Activated naive CD4-positive, alpha-beta T cell treated with anti-CD3 and anti-CD28 coated beads for 36 hours (primary cell): ENCODE measurements at regions not wholly inside any gene's neighbourhood (a gene's known extent, or its start where the extent isn't known, plus 50 kb on each side); places are given as distances from the start of the nearest gene placed in this dataset.

Source experiments
- CTCF ChIA-PET: fragments of 350-600 bp; sonication (Branson Sonifier 250); formaldehyde crosslinking; loops from one replicate; lab custom pipeline; 2021; ENCODE audit warnings: antibody characterized with exemption; lab: Charles Lee
- DNase-seq: peaks from one replicate; pipeline ENCODE4 v3.0.0-alpha.2; 2020
- H3K27ac Mint-ChIP-seq: one replicate; pipeline ENCODE4 v1.8.0; 2021; ENCODE audit warnings: mild to moderate bottlenecking, mixed read lengths
- H3K27me3 Mint-ChIP-seq: one replicate; pipeline ENCODE4 v1.8.0; 2021; ENCODE audit warnings: low read depth, mixed read lengths
- H3K36me3 Mint-ChIP-seq: one replicate; pipeline ENCODE4 v1.8.0; 2021; ENCODE audit warnings: low read depth, mixed read lengths
- H3K4me1 Mint-ChIP-seq: one replicate; pipeline ENCODE4 v1.8.0; 2021; ENCODE audit warnings: low read depth, mixed read lengths
- H3K4me3 Mint-ChIP-seq: one replicate; pipeline ENCODE4 v1.8.0; 2021; ENCODE audit warnings: mild to moderate bottlenecking, moderate library complexity, mixed read lengths
- H3K9me3 Mint-ChIP-seq: one replicate; pipeline ENCODE4 v1.8.0; 2021; ENCODE audit warnings: mixed read lengths
- intact Hi-C: fragments of 100-400 bp; cut with micrococcal nuclease; formaldehyde crosslinking; loops from one replicate; pipeline ENCODE4 v1.15.1; 2023

GRCh38 chr2:120554625-120555032 is 181.0 kb upstream of the GLI2 start:
- intact Hi-C loops = no loop called here
- peaks cover 3% of the 10 kb centered on the region for H3K4me1 Mint-ChIP-seq
- CTCF ChIA-PET = no interaction called here
- no peak overlapping the region for H3K27ac Mint-ChIP-seq
- DNase-seq = no peak
- peaks cover 33% of the 10 kb centered on the region for H3K27me3 Mint-ChIP-seq
- H3K4me3 Mint-ChIP-seq = no peak overlapping the region
- H3K36me3 Mint-ChIP-seq = no peaks in the 10 kb centered on the region
- no peaks in the 10 kb centered on the region for H3K9me3 Mint-ChIP-seq

DNA sequence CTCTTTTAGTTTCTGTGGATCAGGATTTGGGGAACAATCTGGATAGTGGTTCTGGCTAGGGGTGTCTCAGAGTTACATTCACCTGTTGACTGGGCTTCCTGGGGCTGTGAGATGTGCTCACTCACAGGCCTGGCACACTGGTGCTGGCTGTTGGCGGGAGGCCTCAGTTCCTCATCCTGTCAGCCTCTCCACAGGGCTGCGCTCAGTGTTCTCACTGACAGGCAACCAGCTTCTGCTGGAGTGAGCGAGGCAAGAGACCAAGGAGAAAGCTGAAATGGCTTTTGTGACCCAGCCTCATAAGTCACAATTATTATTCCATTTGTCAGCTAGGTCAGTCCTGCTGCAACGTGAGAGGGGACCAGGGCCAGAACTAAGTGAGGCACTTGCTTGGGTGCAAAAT is 180.6 kb upstream of the GLI2 start:
- intact Hi-C loops = no loop called here
- CTCF ChIA-PET = no interaction called here
- Mint-ChIP-seq H3K27ac (no peak overlapping the region), H3K4me1 (peaks cover 3% of the 10 kb centered on the region), H3K36me3 (no peaks in the 10 kb centered on the region), H3K9me3 (no peaks in the 10 kb centered on the region), H3K27me3 (peaks cover 33% of the 10 kb centered on the region), H3K4me3 (no peak overlapping the region)
- DNase-seq = no peak

DNA sequence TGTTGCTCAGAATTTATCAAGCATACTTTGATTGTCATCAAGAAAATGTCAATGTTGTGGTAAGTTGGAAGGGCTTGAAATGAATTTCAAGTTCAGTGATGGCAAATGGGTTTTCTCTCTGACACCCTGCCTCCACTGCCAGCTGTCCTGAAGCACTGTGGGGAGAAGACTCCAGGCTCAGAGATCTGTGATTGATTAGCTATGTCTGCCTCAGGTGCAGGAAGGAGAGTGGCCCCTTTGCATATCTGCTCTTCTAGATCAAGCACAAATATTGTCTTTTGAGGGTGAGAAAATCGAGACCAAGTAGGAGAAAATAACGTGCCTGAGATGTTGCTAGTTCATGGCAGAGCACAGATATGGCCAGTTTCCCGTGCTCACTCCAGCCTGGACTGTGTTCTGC is 178.8 kb upstream of the GLI2 start:
- no peaks in the 10 kb centered on the region for H3K36me3 Mint-ChIP-seq
- no peak overlapping the region for H3K4me3 Mint-ChIP-seq
- H3K27ac Mint-ChIP-seq = no peak overlapping the region
- H3K9me3 Mint-ChIP-seq = no peaks in the 10 kb centered on the region
- intact Hi-C loops = no loop called here
- CTCF ChIA-PET = no interaction called here
- peaks cover 33% of the 10 kb centered on the region for H3K27me3 Mint-ChIP-seq
- peaks cover 3% of the 10 kb centered on the region for H3K4me1 Mint-ChIP-seq
- DNase-seq = no peak

- intact Hi-C loops = no loop called here
- Mint-ChIP-seq H3K27me3 (peaks cover 20% of the 10 kb centered on the region), H3K9me3 (no peaks in the 10 kb centered on the region), H3K4me3 (no peak overlapping the region), H3K36me3 (no peaks in the 10 kb centered on the region), H3K27ac (no peak overlapping the region), H3K4me1 (no peaks in the 10 kb centered on the region)
- no peak for DNase-seq
- CTCF ChIA-PET = no interaction called here
Observed at GRCh38 chr2:120558847-120559246, 176.8 kb upstream of the GLI2 start.

GRCh38 chr2:120559401-120559800 is 176.3 kb upstream of the GLI2 start:
- H3K4me3 Mint-ChIP-seq = no peak overlapping the region
- H3K27me3 Mint-ChIP-seq = peaks cover 18% of the 10 kb centered on the region
- H3K4me1 Mint-ChIP-seq = no peaks in the 10 kb centered on the region
- no peak for DNase-seq
- H3K27ac Mint-ChIP-seq = no peak overlapping the region
- intact Hi-C loops = no loop called here
- no peaks in the 10 kb centered on the region for H3K36me3 Mint-ChIP-seq
- CTCF ChIA-PET = no interaction called here
- no peaks in the 10 kb centered on the region for H3K9me3 Mint-ChIP-seq

GRCh38 chr2:120560330-120560729 is 175.3 kb upstream of the GLI2 start:
- no peaks in the 10 kb centered on the region for H3K4me1 Mint-ChIP-seq
- no peak overlapping the region for H3K4me3 Mint-ChIP-seq
- CTCF ChIA-PET = no interaction called here
- intact Hi-C loops = no loop called here
- no peak overlapping the region for H3K27ac Mint-ChIP-seq
- no peaks in the 10 kb centered on the region for H3K9me3 Mint-ChIP-seq
- DNase-seq = no peak
- peaks cover 11% of the 10 kb centered on the region for H3K27me3 Mint-ChIP-seq
- no peaks in the 10 kb centered on the region for H3K36me3 Mint-ChIP-seq

DNA sequence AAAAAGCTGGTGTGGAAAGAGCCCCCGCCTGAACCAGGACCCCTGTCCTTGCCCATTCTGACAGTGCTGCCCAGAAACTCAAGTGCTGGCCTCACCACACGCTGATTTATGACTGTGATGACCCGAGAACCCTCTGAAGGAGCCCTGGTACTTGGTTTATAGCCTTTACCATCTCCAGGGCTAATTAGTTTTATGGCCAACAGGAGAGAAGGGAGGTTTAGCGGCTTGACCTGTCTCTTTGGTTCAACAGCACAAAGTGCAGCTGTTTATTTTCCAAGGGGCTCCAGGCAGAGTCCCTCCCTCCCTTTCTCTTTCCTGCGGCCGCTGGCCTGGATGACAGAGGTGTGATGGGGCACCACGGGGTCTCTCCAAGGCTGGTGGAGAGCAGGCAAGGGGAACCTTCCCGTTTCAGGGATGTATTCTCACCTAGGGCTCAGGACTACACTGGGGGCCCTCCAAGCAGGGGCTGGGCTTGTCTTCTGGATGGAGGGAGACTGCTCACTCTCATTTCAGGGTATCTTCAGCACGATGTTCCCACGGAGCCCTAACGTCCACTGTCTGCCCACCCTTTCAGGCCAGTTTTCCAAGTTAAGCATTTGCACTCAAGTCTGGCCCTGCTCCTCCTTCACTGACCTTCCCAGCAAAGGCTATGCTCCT is 174.2 kb upstream of the GLI2 start:
- Mint-ChIP-seq H3K27me3 (peaks cover 8% of the 10 kb centered on the region), H3K36me3 (no peaks in the 10 kb centered on the region), H3K4me3 (no peak overlapping the region), H3K9me3 (no peaks in the 10 kb centered on the region), H3K4me1 (no peaks in the 10 kb centered on the region), H3K27ac (no peak overlapping the region)
- CTCF ChIA-PET = no interaction called here
- intact Hi-C loops = no loop called here
- no peak for DNase-seq

DNA sequence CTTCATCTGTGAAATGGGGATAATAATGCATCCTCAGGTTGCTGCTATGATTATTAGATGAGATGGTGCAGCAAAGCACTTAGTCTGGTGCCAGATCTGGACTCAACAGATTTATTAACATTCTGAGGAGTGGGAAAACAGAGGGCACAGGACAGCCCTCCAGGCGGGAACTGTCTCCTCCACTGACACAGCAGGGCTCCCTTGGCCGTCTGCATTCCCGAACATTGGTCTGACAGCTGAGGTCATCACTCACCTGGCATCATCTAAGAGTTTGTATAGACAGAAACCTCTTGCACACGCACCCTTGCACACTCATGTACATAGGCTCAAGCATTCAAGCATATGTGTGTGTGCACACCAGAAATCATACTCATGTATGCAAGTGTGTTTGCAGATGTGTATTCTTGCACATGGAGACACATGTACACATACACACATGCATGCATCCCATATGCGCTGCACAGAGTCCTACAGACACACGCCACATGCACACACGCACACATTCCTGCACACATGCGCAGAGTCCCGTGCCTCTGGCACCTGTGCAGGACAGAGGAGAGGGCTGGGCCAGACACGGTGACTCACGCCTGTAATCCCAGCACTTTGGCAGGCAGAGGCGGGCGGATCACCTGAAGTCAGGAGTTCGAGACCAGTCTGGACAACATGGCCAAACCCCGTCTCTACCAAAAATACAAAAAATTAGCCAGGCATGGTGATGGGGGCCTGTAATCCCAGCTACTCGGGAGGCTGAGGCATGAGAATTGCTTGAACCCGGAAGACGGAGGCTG is 173.3 kb upstream of the GLI2 start:
- no peaks in the 10 kb centered on the region for H3K36me3 Mint-ChIP-seq
- H3K4me1 Mint-ChIP-seq = no peaks in the 10 kb centered on the region
- CTCF ChIA-PET = no interaction called here
- intact Hi-C loops = no loop called here
- H3K9me3 Mint-ChIP-seq = no peaks in the 10 kb centered on the region
- H3K27me3 Mint-ChIP-seq = peaks cover 3% of the 10 kb centered on the region
- no peak overlapping the region for H3K4me3 Mint-ChIP-seq
- DNase-seq = no peak
- H3K27ac Mint-ChIP-seq = no peak overlapping the region

DNA sequence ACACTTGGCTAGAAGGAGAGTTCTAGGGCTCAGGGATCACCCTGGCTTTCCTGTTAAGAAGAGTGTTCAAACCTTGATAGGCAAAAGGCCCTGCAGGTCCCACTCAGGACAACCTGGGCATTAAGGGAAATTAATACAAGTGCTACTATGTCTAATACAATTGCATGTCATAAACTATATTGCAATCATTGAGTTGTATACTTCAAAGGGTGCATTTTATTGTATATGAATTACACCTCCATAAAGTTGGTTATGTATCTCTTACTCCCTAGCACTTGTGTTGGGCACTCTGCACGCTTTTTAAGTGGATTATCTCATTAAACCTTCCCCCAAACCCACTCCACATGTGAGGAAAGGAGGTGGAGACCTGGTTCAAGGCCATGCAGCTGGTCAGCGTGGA is 172.1 kb upstream of the GLI2 start:
- Mint-ChIP-seq H3K36me3 (no peaks in the 10 kb centered on the region), H3K9me3 (no peaks in the 10 kb centered on the region), H3K4me1 (no peaks in the 10 kb centered on the region), H3K4me3 (no peak overlapping the region), H3K27ac (no peak overlapping the region), H3K27me3 (no peaks in the 10 kb centered on the region)
- CTCF ChIA-PET = no interaction called here
- intact Hi-C loops = no loop called here
- no peak for DNase-seq

DNA sequence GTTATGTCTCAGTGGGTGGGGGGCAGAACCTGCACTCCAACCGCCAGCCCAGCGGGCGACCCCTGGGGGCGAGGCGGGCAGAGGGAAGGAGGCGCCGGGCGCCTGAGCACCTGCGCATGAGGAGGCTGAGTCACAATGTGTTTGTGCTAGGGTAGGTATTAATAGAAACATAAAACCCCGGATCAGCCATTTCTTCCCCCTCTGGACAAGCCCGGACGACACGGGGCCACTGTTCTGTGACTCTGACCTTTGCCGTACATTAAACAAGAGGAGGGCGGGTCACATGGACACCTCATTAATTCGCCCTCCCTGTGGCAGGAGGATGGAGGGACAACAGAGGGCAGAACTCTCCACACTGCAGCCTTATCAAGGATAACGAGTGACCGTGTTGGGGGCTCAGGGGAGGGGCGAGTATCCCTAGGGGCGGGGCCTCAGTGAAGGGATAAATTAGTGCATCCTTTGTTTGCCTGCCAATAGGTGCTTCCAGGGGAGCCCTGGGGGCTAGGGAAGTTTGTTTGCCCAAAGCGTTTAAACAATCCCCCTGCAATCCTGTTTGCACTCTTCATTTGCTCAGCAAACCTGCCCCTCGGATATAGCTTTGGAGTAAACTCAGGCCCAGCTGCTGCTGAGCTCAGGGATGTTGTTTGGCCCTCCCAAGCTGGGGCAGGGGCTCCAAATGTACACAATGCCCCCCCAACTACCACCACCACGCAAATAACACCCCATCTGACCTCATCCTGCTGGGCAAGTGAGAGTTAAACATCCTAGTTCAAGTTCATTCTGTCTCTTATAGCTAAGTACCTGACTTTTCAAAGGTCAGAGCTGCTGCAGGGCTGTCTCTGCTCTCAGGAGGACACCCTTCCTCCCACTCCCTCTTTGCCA is 171.2 kb upstream of the GLI2 start:
- CTCF ChIA-PET = no interaction called here
- intact Hi-C loops = no loop called here
- no peak overlapping the region for H3K4me3 Mint-ChIP-seq
- DNase-seq = no peak
- no peaks in the 10 kb centered on the region for H3K36me3 Mint-ChIP-seq
- H3K9me3 Mint-ChIP-seq = no peaks in the 10 kb centered on the region
- no peak overlapping the region for H3K27ac Mint-ChIP-seq
- H3K27me3 Mint-ChIP-seq = no peaks in the 10 kb centered on the region
- no peaks in the 10 kb centered on the region for H3K4me1 Mint-ChIP-seq

DNA sequence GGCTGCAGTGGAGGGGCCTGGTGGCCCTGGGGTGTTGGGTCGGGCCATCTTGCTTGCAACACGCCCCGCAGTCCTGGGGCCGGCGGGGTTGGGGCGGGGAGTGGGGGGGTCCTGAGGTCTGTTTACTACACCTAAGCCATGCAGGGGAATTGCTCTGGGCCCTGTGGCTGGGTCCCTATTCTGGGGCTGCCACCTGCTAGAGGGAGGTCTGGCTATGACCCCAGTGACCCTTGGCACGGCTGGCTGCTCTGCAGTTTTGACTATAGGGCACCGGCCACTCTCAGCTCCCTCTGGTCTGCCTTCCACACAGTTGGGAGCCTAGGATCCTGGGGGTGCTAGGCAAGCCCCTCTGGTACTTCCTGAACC is 170.6 kb upstream of the GLI2 start:
- intact Hi-C loops = no loop called here
- H3K36me3 Mint-ChIP-seq = no peaks in the 10 kb centered on the region
- DNase-seq = no peak
- H3K27ac Mint-ChIP-seq = no peak overlapping the region
- CTCF ChIA-PET = no interaction called here
- H3K4me1 Mint-ChIP-seq = no peaks in the 10 kb centered on the region
- no peak overlapping the region for H3K4me3 Mint-ChIP-seq
- no peaks in the 10 kb centered on the region for H3K9me3 Mint-ChIP-seq
- H3K27me3 Mint-ChIP-seq = no peaks in the 10 kb centered on the region

GRCh38 chr2:120565929-120566328 is 169.7 kb upstream of the GLI2 start:
- Mint-ChIP-seq H3K27ac (no peak overlapping the region), H3K4me1 (no peaks in the 10 kb centered on the region), H3K36me3 (no peaks in the 10 kb centered on the region), H3K4me3 (no peak overlapping the region), H3K27me3 (no peaks in the 10 kb centered on the region), H3K9me3 (no peaks in the 10 kb centered on the region)
- CTCF ChIA-PET = no interaction called here
- DNase-seq = no peak
- intact Hi-C loops = no loop called here
